Activated T-cell treated with anti-CD3 and anti-CD28 coated beads, Interleukin-2, amount 50 U/mL, for 24 hours (primary cell): ENCODE measurements at regions not wholly inside any gene's neighbourhood (a gene's known extent, or its start where the extent isn't known, plus 50 kb on each side); places are given as distances from the start of the nearest gene placed in this dataset.
"Not testable (repeated sequence)": the region's sequence is repeated elsewhere in the genome, so short reads cannot be mapped to it uniquely, and the experiment has no call there.

Experiments used
- DNase-seq: peaks from one replicate; pipeline ENCODE4 v3.0.0-alpha.2; 2020
- H3K27ac Mint-ChIP-seq: 2 replicates; pipeline ENCODE4 v1.8.0; 2020; ENCODE audit warnings: mild to moderate bottlenecking, mixed read lengths
- H3K27me3 Mint-ChIP-seq: 2 replicates; pipeline ENCODE4 v1.8.0; 2020; ENCODE audit warnings: mixed read lengths
- H3K36me3 Mint-ChIP-seq: 2 replicates; pipeline ENCODE4 v1.8.0; 2020; ENCODE audit warnings: low read depth, mixed read lengths
- H3K4me1 Mint-ChIP-seq: 2 replicates; pipeline ENCODE4 v1.8.0; 2020; ENCODE audit warnings: low read depth, mixed read lengths
- H3K4me3 Mint-ChIP-seq: 2 replicates; pipeline ENCODE4 v1.8.0; 2020; ENCODE audit warnings: mild to moderate bottlenecking, moderate library complexity, mixed read lengths
- H3K9me3 Mint-ChIP-seq: 2 replicates; pipeline ENCODE4 v1.8.0; 2020; ENCODE audit warnings: mixed read lengths

GRCh38 chr9:134544388-134545214, 97.0 kb upstream of the COL5A1 start:
- H3K27ac Mint-ChIP-seq = no peak overlapping the region
- no peaks in the 10 kb centered on the region for H3K9me3 Mint-ChIP-seq
- no peaks in the 10 kb centered on the region for H3K36me3 Mint-ChIP-seq
- DNase-seq = no peak
- H3K4me1 Mint-ChIP-seq = no peaks in the 10 kb centered on the region
- no peak overlapping the region for H3K4me3 Mint-ChIP-seq
- H3K27me3 Mint-ChIP-seq = peaks cover 3% of the 10 kb centered on the region

GRCh38 chr9:134545215-134545542, 96.4 kb upstream of the COL5A1 start:
- H3K27me3 Mint-ChIP-seq = peaks cover 3% of the 10 kb centered on the region
- no peak overlapping the region for H3K27ac Mint-ChIP-seq
- H3K9me3 Mint-ChIP-seq = no peaks in the 10 kb centered on the region
- H3K4me3 Mint-ChIP-seq = no peak overlapping the region
- H3K4me1 Mint-ChIP-seq = no peaks in the 10 kb centered on the region
- no peaks in the 10 kb centered on the region for H3K36me3 Mint-ChIP-seq
- no peak for DNase-seq

- H3K27ac Mint-ChIP-seq = no peak overlapping the region
- no peaks in the 10 kb centered on the region for H3K4me1 Mint-ChIP-seq
- DNase-seq = no peak
- H3K27me3 Mint-ChIP-seq = peaks cover 6% of the 10 kb centered on the region
- no peaks in the 10 kb centered on the region for H3K9me3 Mint-ChIP-seq
- no peak overlapping the region for H3K4me3 Mint-ChIP-seq
- no peaks in the 10 kb centered on the region for H3K36me3 Mint-ChIP-seq
Observed at GRCh38 chr9:134545543-134546245, 95.9 kb upstream of the COL5A1 start.

- Mint-ChIP-seq H3K27ac (no peak overlapping the region), H3K9me3 (no peaks in the 10 kb centered on the region), H3K4me3 (no peak overlapping the region), H3K27me3 (peaks cover 10% of the 10 kb centered on the region), H3K36me3 (no peaks in the 10 kb centered on the region), H3K4me1 (no peaks in the 10 kb centered on the region)
- DNase-seq = no peak
Observed at GRCh38 chr9:134546246-134546731, 95.3 kb upstream of the COL5A1 start.

GRCh38 chr9:134546746-134547145, 94.9 kb upstream of the COL5A1 start:
- no peaks in the 10 kb centered on the region for H3K36me3 Mint-ChIP-seq
- H3K27me3 Mint-ChIP-seq = peaks cover 15% of the 10 kb centered on the region
- no peak overlapping the region for H3K4me3 Mint-ChIP-seq
- no peaks in the 10 kb centered on the region for H3K9me3 Mint-ChIP-seq
- no peaks in the 10 kb centered on the region for H3K4me1 Mint-ChIP-seq
- no peak overlapping the region for H3K27ac Mint-ChIP-seq
- no peak for DNase-seq

- Mint-ChIP-seq H3K27ac (no peak overlapping the region), H3K9me3 (no peaks in the 10 kb centered on the region), H3K4me3 (no peak overlapping the region), H3K27me3 (peaks cover 21% of the 10 kb centered on the region), H3K36me3 (no peaks in the 10 kb centered on the region), H3K4me1 (no peaks in the 10 kb centered on the region)
- no peak for DNase-seq
Observed at GRCh38 chr9:134547161-134548100, 94.2 kb upstream of the COL5A1 start.

GRCh38 chr9:134548185-134548584, 93.4 kb upstream of the COL5A1 start:
- Mint-ChIP-seq H3K9me3 (no peaks in the 10 kb centered on the region), H3K27me3 (peaks cover 27% of the 10 kb centered on the region), H3K4me1 (no peaks in the 10 kb centered on the region), H3K36me3 (no peaks in the 10 kb centered on the region), H3K4me3 (no peak overlapping the region), H3K27ac (no peak overlapping the region)
- no peak for DNase-seq

GRCh38 chr9:134548618-134549017, 93.0 kb upstream of the COL5A1 start:
- Mint-ChIP-seq H3K27ac (no peak overlapping the region), H3K4me1 (no peaks in the 10 kb centered on the region), H3K4me3 (no peak overlapping the region), H3K27me3 (peaks cover 27% of the 10 kb centered on the region), H3K9me3 (no peaks in the 10 kb centered on the region), H3K36me3 (no peaks in the 10 kb centered on the region)
- DNase-seq = no peak

GRCh38 chr9:134549336-134549735, 92.3 kb upstream of the COL5A1 start:
- Mint-ChIP-seq H3K4me3 (no peak overlapping the region), H3K27ac (no peak overlapping the region), H3K4me1 (no peaks in the 10 kb centered on the region), H3K9me3 (no peaks in the 10 kb centered on the region), H3K36me3 (no peaks in the 10 kb centered on the region), H3K27me3 (peaks cover 27% of the 10 kb centered on the region)
- no peak for DNase-seq

GRCh38 chr9:134550081-134550480, 91.5 kb upstream of the COL5A1 start:
- peaks cover 27% of the 10 kb centered on the region for H3K27me3 Mint-ChIP-seq

GRCh38 chr9:134550584-134550983, 91.0 kb upstream of the COL5A1 start:
- DNase-seq = no peak
- Mint-ChIP-seq H3K27me3 (peaks cover 27% of the 10 kb centered on the region), H3K4me3 (no peak overlapping the region), H3K9me3 (no peaks in the 10 kb centered on the region), H3K27ac (no peak overlapping the region), H3K4me1 (no peaks in the 10 kb centered on the region), H3K36me3 (no peaks in the 10 kb centered on the region)

More at GRCh38 chr9:134550081-134550480, 91.5 kb upstream of the COL5A1 start:
- DNase-seq, H3K36me3 Mint-ChIP-seq, H3K9me3 Mint-ChIP-seq, H3K4me1 Mint-ChIP-seq, H3K27ac Mint-ChIP-seq, H3K4me3 Mint-ChIP-seq: not testable (repeated sequence)

- Mint-ChIP-seq H3K4me1 (no peaks in the 10 kb centered on the region), H3K36me3 (no peaks in the 10 kb centered on the region), H3K9me3 (no peaks in the 10 kb centered on the region), H3K4me3 (no peak overlapping the region), H3K27ac (no peak overlapping the region), H3K27me3 (peaks cover 27% of the 10 kb centered on the region)
- no peak for DNase-seq
Observed at GRCh38 chr9:134551176-134551575, 90.4 kb upstream of the COL5A1 start.

- no peak for DNase-seq
- Mint-ChIP-seq H3K9me3 (no peaks in the 10 kb centered on the region), H3K4me1 (no peaks in the 10 kb centered on the region), H3K27ac (no peak overlapping the region), H3K4me3 (no peak overlapping the region), H3K27me3 (peaks cover 27% of the 10 kb centered on the region), H3K36me3 (no peaks in the 10 kb centered on the region)
Observed at GRCh38 chr9:134551644-134552348, 89.8 kb upstream of the COL5A1 start.
